Peyer's patch (tissue), 4 donors: ENCODE measurements at regions not wholly inside any gene's neighbourhood (a gene's known extent, or its start where the extent isn't known, plus 50 kb on each side); places are given as distances from the start of the nearest gene placed in this dataset.

Experiments used
- CTCF ChIP-seq, 6 experiments: fragments of 450-650 bp in 4 of 6; fragments of 200-600 bp in 2 of 6; sonication (generic) in 1 of 6; IDR thresholded peaks; one replicate each; pipeline ENCODE4 v1.5.1; 2017 to 2019; ENCODE audit warnings: antibody characterized with exemption in 6 of 6, mild to moderate bottlenecking in 3 of 6, moderate library complexity in 1 of 6
- POLR2A ChIP-seq, 2 donors: fragments of 450-650 bp; IDR thresholded peaks; one replicate each; pipeline ENCODE4 v1.5.1; 2017; ENCODE audit warnings: antibody characterized with exemption in 2 of 2, mild to moderate bottlenecking in 2 of 2, moderate library complexity in 2 of 2

GRCh38 chr10:28374036-28374435 is 71.2 kb upstream of the MPP7 start:
- TF ChIP-seq CTCF (IDR thresholded peaks at IDR 0.05) (no peak), POLR2A (IDR thresholded peaks at IDR 0.05) (no peak)
